ENCODE measurements at regions not wholly inside any gene's neighbourhood (a gene's known extent, or its start where the extent isn't known, plus 50 kb on each side); places are given as distances from the start of the nearest gene placed in this dataset.
"Not testable (repeated sequence)": the region's sequence is repeated elsewhere in the genome, so short reads cannot be mapped to it uniquely, and the experiment has no call there.

DNA sequence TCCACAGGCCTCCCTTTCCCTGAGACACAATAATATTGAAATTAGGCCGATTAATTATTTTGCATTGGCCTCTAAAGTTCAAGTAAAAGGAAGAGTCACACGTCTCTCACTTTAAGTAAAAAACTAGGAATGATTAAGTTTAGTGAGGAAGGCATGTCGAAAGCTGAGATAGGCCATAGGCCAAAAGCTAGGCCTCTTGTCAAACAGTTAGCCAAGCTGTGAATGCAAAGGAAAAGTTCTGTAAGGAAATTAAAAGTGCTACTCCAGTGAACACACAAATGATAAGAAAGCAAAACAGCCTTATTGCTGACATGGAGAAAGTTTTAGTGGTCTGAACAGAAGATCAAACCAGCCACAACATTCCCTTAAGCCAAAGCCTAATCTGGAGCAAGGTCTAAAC is 91.4 kb upstream of the ZC3H11B start:
- not testable (repeated sequence) for TF ChIP-seq TAF1 (IDR thresholded peaks at IDR 0.05; ENCODE audit: low read depth, low read length); POLR2A (IDR thresholded peaks at IDR 0.05; ENCODE audit: low read depth, low read length); POLR2AphosphoS5 (IDR thresholded peaks at IDR 0.05; ENCODE audit: low read depth, low read length); POU2F2 (IDR thresholded peaks at IDR 0.05; ENCODE audit: low read depth, low read length); PAX5 (IDR thresholded peaks at IDR 0.05; ENCODE audit: insufficient read depth, low read length, severe bottlenecking); SPI1 (IDR thresholded peaks at IDR 0.05; ENCODE audit: low read depth, low read length)
